Small intestine (tissue), 7 donors: ENCODE measurements at regions not wholly inside any gene's neighbourhood (a gene's known extent, or its start where the extent isn't known, plus 50 kb on each side); places are given as distances from the start of the nearest gene placed in this dataset.
"Not testable (repeated sequence)": the region's sequence is repeated elsewhere in the genome, so short reads cannot be mapped to it uniquely, and the experiment has no call there.

ENCODE experiments used
- DNase-seq, 2 donors: peaks; one replicate each; pipeline versions ENCODE4 v3.0.0 to v3.0.0-alpha.2; 2013
- FAIRE-seq: peaks from 2 replicates; lab custom pipeline; 2012; peaks lifted over from hg19 to GRCh38; lab: Jason Lieb, UNC
- H3K27ac ChIP-seq, 3 donors: one replicate each; pipeline ENCODE4 v1.5.1; 2013; ENCODE audit warnings: low read length in 2 of 3, mild to moderate bottlenecking in 2 of 3, control low read depth in 1 of 3, inconsistent platforms in 1 of 3, low read depth in 1 of 3, moderate library complexity in 1 of 3
- H3K27me3 ChIP-seq, 3 donors: one replicate each; pipeline ENCODE4 v1.6.1; 2013; ENCODE audit warnings: low read length in 3 of 3, inconsistent platforms in 1 of 3; ENCODE audit not compliant: control insufficient read depth in 3 of 3, insufficient read depth in 3 of 3
- H3K36me3 ChIP-seq, 3 donors: one replicate each; pipeline ENCODE4 v1.6.1; 2013; ENCODE audit warnings: low read length in 3 of 3, inconsistent platforms in 1 of 3, low read depth in 1 of 3, mild to moderate bottlenecking in 1 of 3, moderate library complexity in 1 of 3; ENCODE audit not compliant: control insufficient read depth in 3 of 3, insufficient read depth in 2 of 3
- H3K4me1 ChIP-seq, 3 donors: one replicate each; pipeline ENCODE4 v1.6.1; 2013; ENCODE audit warnings: low read length in 2 of 3, inconsistent platforms in 1 of 3, low read depth in 1 of 3, mild to moderate bottlenecking in 1 of 3, moderate library complexity in 1 of 3; ENCODE audit not compliant: control insufficient read depth in 3 of 3, insufficient read depth in 2 of 3
- H3K4me3 ChIP-seq, 3 donors: one replicate each; pipeline ENCODE4 v1.5.1; 2013; ENCODE audit warnings: low read length in 3 of 3, control low read depth in 1 of 3, inconsistent platforms in 1 of 3, low read depth in 1 of 3, mild to moderate bottlenecking in 1 of 3, moderate library complexity in 1 of 3
- H3K9me3 ChIP-seq, 2 donors: one replicate each; pipeline ENCODE4 v1.6.1; 2013; ENCODE audit warnings: low read depth in 1 of 2, low read length in 1 of 2; ENCODE audit not compliant: control insufficient read depth in 2 of 2, insufficient read depth in 1 of 2
- WGBS, 3 donors: extraction: QIAGEN DNeasy Blood & Tissue Kit; methylation state at CpG; one replicate each; pipeline ENCODE4 v1.1.7; 2013; 5-methylcytosine and 5-hydroxymethylcytosine counted together
- donor health status: healthy with polysubstance abuse.
- donor health status: control.
- donor health status: control.
- donor health status: Bipolar disorder and iron deficiency.
- donor health status: healthy.

DNA sequence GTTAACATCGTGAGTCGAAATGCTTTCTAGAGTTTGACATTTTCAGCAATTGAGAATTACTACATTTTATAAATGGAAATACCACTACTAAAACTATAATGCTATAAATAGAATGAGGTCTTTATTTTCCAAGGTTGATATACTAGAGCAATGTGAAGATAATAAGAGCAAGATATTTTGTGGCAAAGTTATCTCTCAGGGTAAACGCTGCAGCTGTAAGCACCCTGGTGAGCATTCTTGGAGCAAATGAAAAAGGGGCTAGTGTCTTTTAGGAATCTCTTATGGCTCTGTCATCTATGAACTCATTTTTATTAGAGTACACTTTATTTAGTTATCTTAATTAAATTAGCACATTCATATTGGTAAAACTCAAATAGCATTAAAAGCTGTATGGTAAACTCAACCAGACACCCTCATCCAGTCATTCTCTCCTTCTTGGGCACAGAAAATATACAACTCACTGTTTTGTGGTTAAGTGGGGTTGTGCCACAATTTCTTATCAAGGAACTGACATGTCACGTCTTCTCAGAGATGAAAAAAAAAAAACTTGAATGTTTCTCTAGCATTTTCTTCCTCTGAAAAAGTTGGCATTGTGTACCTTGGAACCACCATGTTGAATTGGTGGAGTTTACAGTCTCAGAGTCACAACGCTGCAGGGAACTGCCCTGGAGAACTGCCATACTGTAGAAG is 289.5 kb upstream of the PFKP start:
- H3K4me3 ChIP-seq, result no peak overlapping the region
- peaks cover 0 to 1% (median 0%) of the 10 kb centered on the region in 3 donors for H3K27me3 ChIP-seq
- no peaks in the 10 kb centered on the region for H3K36me3 ChIP-seq
- H3K27ac ChIP-seq, result no peak overlapping the region
- DNase-seq, result no peak
- FAIRE-seq, result no peak
- H3K9me3 ChIP-seq, result no peaks in the 10 kb centered on the region
- no peaks in the 10 kb centered on the region for H3K4me1 ChIP-seq
- WGBS, 3 donors, result 66 to 73% (median 69%) methylated on average over 5 of the region's 5 CpGs

GRCh38 chr10:2772816-2773631 is 294.3 kb upstream of the PFKP start:
- WGBS, 3 donors, result 78 to 82% (median 82%) methylated on average over 40 to 41 of the region's 41 CpGs
- H3K36me3 ChIP-seq, result no peaks in the 10 kb centered on the region
- FAIRE-seq, result no peak

DNA sequence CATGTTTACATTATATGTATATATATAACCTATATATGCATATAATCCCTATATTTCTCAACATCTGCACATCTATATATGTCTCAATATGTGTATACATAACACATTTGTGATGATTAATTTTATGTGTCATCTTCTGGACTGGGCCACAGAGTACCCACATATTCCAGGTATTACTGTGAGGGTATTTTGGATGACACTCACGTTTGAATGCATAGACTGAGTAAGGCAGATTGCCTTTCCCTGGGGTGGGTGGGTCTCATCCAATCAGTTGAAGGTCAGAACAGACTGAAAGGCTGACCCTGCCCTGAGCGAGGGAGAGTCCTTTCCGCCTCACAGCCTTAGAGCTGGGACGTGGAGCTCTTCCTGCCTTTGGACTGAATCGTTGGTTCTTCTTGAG is 295.2 kb upstream of the PFKP start:
- Histone ChIP-seq H3K4me3 (no peak overlapping the region), H3K36me3 (no peaks in the 10 kb centered on the region), H3K4me1 (no peaks in the 10 kb centered on the region), H3K9me3 (no peaks in the 10 kb centered on the region), H3K27me3 (peaks cover 0 to 1% (median 0%) of the 10 kb centered on the region in 3 donors), H3K27ac (no peak overlapping the region)
- WGBS, 3 donors, result 84 to 91% (median 87%) methylated on average over 5 of the region's 5 CpGs
- FAIRE-seq (no peak), DNase-seq (no peak)

More at GRCh38 chr10:2772816-2773631, 294.3 kb upstream of the PFKP start:
- no peak for DNase-seq
- no peaks in the 10 kb centered on the region for H3K4me1 ChIP-seq
- H3K9me3 ChIP-seq, result no peaks in the 10 kb centered on the region
- no peak overlapping the region for H3K27ac ChIP-seq
- H3K4me3 ChIP-seq, result no peak overlapping the region
- peaks cover 0 to 1% (median 0%) of the 10 kb centered on the region in 3 donors for H3K27me3 ChIP-seq

DNA sequence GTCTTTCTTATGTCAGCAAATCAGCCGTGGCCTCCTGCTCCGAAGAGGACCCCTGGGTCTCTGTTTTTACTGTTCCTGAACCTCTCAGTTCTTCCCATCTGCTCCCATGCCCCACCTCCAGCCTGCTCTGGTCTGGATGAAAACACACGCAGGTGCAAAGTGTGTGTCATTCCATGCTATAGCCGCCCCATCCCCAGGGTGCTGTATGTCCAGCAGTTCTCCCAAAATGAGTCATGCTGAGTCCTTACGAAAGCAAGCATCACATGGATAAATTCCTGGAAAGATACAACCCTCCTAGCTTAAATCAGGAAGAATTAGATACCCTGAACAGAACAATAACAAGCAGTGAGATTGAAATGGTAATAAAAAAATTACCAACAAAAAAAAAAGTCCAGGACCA is 300.1 kb upstream of the PFKP start:
- H3K36me3 ChIP-seq, H3K9me3 ChIP-seq, DNase-seq, H3K27me3 ChIP-seq, H3K4me1 ChIP-seq, FAIRE-seq, H3K27ac ChIP-seq, H3K4me3 ChIP-seq: not testable (repeated sequence)
- WGBS, 3 donors, result 76 to 80% (median 78%) methylated on average over 5 of the region's 5 CpGs

- Histone ChIP-seq H3K9me3 (no peaks in the 10 kb centered on the region), H3K27me3 (no peaks in the 10 kb centered on the region), H3K4me1 (no peaks in the 10 kb centered on the region), H3K4me3 (no peak overlapping the region), H3K36me3 (no peaks in the 10 kb centered on the region), H3K27ac (no peak overlapping the region)
- DNase-seq, result no peak
- 74 to 83% (median 81%) methylated on average over 4 of the region's 4 CpGs for WGBS, 3 donors
- no peak for FAIRE-seq
These were observed 305.4 kb upstream of the PFKP start for GRCh38 chr10:2761971-2762370.

GRCh38 chr10:2761311-2761710 is 306.0 kb upstream of the PFKP start:
- Histone ChIP-seq H3K4me1 (no peaks in the 10 kb centered on the region), H3K36me3 (no peaks in the 10 kb centered on the region), H3K27ac (no peak overlapping the region), H3K4me3 (no peak overlapping the region), H3K27me3 (no peaks in the 10 kb centered on the region), H3K9me3 (no peaks in the 10 kb centered on the region)
- WGBS, 3 donors, result 85 to 92% (median 91%) methylated on average over 10 of the region's 10 CpGs
- DNase-seq (no peak), FAIRE-seq (no peak)

GRCh38 chr10:2760736-2761135 is 306.6 kb upstream of the PFKP start:
- no peaks in the 10 kb centered on the region for H3K36me3 ChIP-seq
- no peaks in the 10 kb centered on the region for H3K9me3 ChIP-seq
- FAIRE-seq, result no peak
- H3K4me3 ChIP-seq, result no peak overlapping the region
- DNase-seq, result no peak
- no peaks in the 10 kb centered on the region for H3K27me3 ChIP-seq
- 59 to 75% (median 59%) methylated on average over 2 of the region's 2 CpGs for WGBS, 3 donors
- no peaks in the 10 kb centered on the region for H3K4me1 ChIP-seq
- H3K27ac ChIP-seq, result no peak overlapping the region

- Histone ChIP-seq H3K4me3 (no peak overlapping the region), H3K27me3 (no peaks in the 10 kb centered on the region), H3K36me3 (no peaks in the 10 kb centered on the region), H3K4me1 (no peaks in the 10 kb centered on the region), H3K9me3 (no peaks in the 10 kb centered on the region), H3K27ac (no peak overlapping the region)
- FAIRE-seq (no peak), DNase-seq (no peak)
- WGBS, 3 donors, result 26 to 47% (median 31%) methylated on average over 4 of the region's 4 CpGs
These were observed 308.1 kb upstream of the PFKP start for GRCh38 chr10:2759233-2759632.
